Cardiac muscle cell (in vitro differentiated cells and primary cell): ENCODE measurements at regions not wholly inside any gene's neighbourhood (a gene's known extent, or its start where the extent isn't known, plus 50 kb on each side); places are given as distances from the start of the nearest gene placed in this dataset.

Experiments
- DNase-seq, 2 donors: peaks; one replicate each; pipeline versions ENCODE4 v3.0.0 to v3.0.0-alpha.2; 2010 to 2017; ENCODE audit warnings: low read depth in 1 of 2, low spot score in 1 of 2
- H3K27ac ChIP-seq: fragments of 200-600 bp; sonication (generic); 2 replicates; pipeline ENCODE4 v1.5.1; 2016
- H3K27me3 ChIP-seq: fragments of 200-600 bp; sonication (generic); 2 replicates; pipeline ENCODE4 v1.6.0; 2016; ENCODE audit warnings: control low read depth
- H3K36me3 ChIP-seq: fragments of 200-600 bp; sonication (generic); 2 replicates; pipeline ENCODE4 v1.5.1; 2016; ENCODE audit warnings: control low read depth
- H3K4me1 ChIP-seq: fragments of 200-600 bp; sonication (generic); 2 replicates; pipeline ENCODE4 v1.8.1; 2017; ENCODE audit warnings: low read depth, mild to moderate bottlenecking, mixed run types
- H3K4me3 ChIP-seq: fragments of 200-600 bp; sonication (generic); 2 replicates; pipeline ENCODE4 v1.5.1; 2016; ENCODE audit warnings: mild to moderate bottlenecking
- H3K9me3 ChIP-seq: fragments of 200-600 bp; sonication (generic); 2 replicates; pipeline ENCODE4 v1.5.1; 2017; ENCODE audit warnings: low read depth, mild to moderate bottlenecking, control low read depth
- CTCF ChIP-seq: IDR thresholded peaks from 2 replicates; pipeline ENCODE4 v1.5.1; 2012; ENCODE audit warnings: low read depth, mild to moderate bottlenecking, low read length

DNA sequence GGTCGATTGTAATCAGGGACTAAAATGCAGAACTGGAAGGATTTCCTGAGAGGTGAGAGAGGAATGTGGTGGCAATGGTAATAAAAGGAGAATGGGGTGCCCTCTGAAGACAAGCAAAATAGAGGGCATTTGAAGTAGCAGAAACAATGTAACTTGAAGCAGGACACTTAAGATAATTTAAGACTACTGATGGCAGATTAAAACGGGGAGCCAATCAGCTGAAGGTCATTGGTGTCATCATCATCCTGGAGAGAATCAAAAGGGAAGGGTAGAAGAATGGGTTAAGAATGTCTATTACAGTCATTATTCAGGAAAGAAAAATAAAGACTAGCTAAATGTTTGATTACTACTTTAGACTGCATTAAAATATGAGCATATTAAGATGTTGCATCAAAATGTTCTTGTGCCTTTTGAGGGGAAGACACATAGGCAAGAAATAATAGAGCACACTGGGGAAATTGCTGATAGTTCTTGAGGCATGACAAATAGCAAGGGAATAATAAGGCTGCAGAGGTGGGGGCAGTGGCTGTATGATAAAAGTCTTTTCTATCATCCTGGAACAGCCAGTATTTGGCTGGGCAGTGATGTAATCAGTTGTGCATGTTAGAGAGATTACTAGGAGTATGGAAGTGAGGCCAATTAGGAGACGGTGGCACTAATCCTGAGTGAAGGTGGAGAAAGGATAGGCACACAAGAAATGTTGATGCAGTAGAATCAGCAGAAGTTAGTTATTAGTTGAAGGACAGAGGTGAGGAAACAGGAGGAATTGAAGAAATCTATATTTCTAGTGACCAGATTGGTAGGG is 60.2 kb downstream of the CCDC71L start:
- H3K4me3 ChIP-seq: no peak overlapping the region

DNA sequence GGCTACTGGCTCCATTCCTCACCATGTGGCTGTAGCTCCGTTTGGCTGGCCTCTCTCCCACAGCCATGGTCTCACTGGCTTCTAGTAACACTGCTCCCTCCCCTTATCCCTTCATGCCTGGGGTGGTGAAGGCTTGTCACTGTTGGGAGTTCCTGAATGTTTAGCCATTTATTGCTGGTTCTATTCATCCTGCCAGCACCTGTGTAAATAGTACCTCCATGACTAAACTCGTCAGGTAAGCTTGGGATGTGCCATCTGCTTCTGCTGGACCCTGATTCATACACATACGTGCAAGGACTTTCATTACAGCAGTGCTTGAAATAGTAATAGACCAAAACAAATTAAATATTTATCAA is 61.6 kb downstream of the CCDC71L start:
- TF ChIP-seq CTCF: no peak
- H3K4me3 ChIP-seq: no peak overlapping the region
- no peak overlapping the region for H3K27ac ChIP-seq
- no peaks in the 10 kb centered on the region for H3K27me3 ChIP-seq
- H3K36me3 ChIP-seq: no peaks in the 10 kb centered on the region
- H3K9me3 ChIP-seq: no peaks in the 10 kb centered on the region
- no peak for DNase-seq
- H3K4me1 ChIP-seq: no peaks in the 10 kb centered on the region

More for the DNA sequence above, 60.2 kb downstream of the CCDC71L start:
- no peak for DNase-seq
- Histone ChIP-seq H3K27ac (no peak overlapping the region), H3K9me3 (no peaks in the 10 kb centered on the region), H3K36me3 (no peaks in the 10 kb centered on the region), H3K4me1 (no peaks in the 10 kb centered on the region), H3K27me3 (no peaks in the 10 kb centered on the region)
- TF ChIP-seq CTCF: no peak

- no peak for TF ChIP-seq CTCF
- Histone ChIP-seq H3K27me3 (no peaks in the 10 kb centered on the region), H3K27ac (no peak overlapping the region), H3K9me3 (no peaks in the 10 kb centered on the region), H3K4me3 (peak overlapping the region; percentile 25), H3K4me1 (no peaks in the 10 kb centered on the region), H3K36me3 (no peaks in the 10 kb centered on the region)
- peak; percentile 73 to 79 for DNase-seq
These were observed 62.2 kb downstream of the CCDC71L start for GRCh38 chr7:106598663-106599342.

DNA sequence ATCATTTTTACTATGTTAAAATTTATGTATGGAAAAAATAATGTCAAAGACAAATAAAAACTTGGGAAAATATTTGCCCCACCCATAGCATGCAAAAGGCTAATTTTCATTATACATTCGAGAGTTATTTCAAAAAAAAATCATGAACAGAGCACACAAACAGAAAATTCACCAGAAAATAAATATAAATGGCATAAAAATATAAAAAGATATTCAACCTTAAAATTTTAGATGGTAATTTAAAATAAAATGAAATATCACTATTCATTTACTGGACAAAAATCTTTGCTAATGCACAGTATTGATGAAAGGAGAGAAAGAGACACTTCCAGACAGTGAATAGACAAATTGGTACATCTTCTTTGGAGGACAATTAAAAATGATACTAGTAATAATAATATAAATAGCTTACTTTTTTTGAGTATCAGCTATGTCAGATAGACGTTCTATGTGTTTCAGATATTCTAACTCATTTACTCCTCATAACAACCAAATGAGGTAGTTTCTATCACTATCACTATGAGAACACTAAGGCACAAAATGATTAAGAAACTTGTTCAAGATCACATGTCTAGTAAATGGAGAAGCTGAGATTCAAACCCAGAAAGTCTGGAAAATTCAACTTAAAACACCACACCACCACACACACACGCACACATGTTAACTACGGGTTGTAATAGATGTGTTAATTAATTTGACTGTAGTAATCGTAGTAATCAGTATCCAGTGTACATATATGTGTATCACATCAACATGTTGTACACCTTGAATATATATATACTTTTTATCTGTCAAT is 63.0 kb downstream of the CCDC71L start:
- no peak overlapping the region for H3K4me3 ChIP-seq
- no peak for DNase-seq
- TF ChIP-seq CTCF: no peak
- no peaks in the 10 kb centered on the region for H3K9me3 ChIP-seq
- H3K4me1 ChIP-seq: no peaks in the 10 kb centered on the region
- no peaks in the 10 kb centered on the region for H3K27me3 ChIP-seq
- no peaks in the 10 kb centered on the region for H3K36me3 ChIP-seq
- H3K27ac ChIP-seq: no peak overlapping the region

- no peaks in the 10 kb centered on the region for H3K9me3 ChIP-seq
- H3K4me1 ChIP-seq: no peaks in the 10 kb centered on the region
- no peaks in the 10 kb centered on the region for H3K27me3 ChIP-seq
- no peak overlapping the region for H3K4me3 ChIP-seq
- no peaks in the 10 kb centered on the region for H3K36me3 ChIP-seq
- H3K27ac ChIP-seq: no peak overlapping the region
- DNase-seq: no peak
- no peak for TF ChIP-seq CTCF
These were observed 63.9 kb downstream of the CCDC71L start for GRCh38 chr7:106597014-106597413.
